Endothelial cell of umbilical vein (primary cell): ENCODE measurements at regions not wholly inside any gene's neighbourhood (a gene's known extent, or its start where the extent isn't known, plus 50 kb on each side); places are given as distances from the start of the nearest gene placed in this dataset.

Experiments
- BruUV-seq: library from RNA; stranded (reverse); fragments of 400-500 nt; replicated peaks from 2 replicates; lab custom pipeline; 2021; lab: Mats Ljungman, UMichigan
- CTCF ChIA-PET: fragments of 300-600, 350-600 bp; sonication (Branson Sonifier 250); formaldehyde crosslinking; loops from one replicate; lab custom pipeline; 2021; ENCODE audit warnings: antibody characterized with exemption, inconsistent platforms; lab: Charles Lee
- POLR2A ChIA-PET: fragments of 300-600, 350-600 bp; sonication (Branson Sonifier 250); formaldehyde crosslinking; loops from one replicate; lab custom pipeline; 2021; ENCODE audit warnings: antibody characterized with exemption, inconsistent platforms; lab: Charles Lee
- DNase-seq: peaks from one replicate; pipeline ENCODE4 v3.0.0-alpha.2; 2011; ENCODE audit warnings: low read depth, low spot score
- FAIRE-seq: peaks from 2 replicates; lab custom pipeline; 2011; peaks lifted over from hg19 to GRCh38; lab: Jason Lieb, UNC
- H2AFZ ChIP-seq: 2 replicates; pipeline ENCODE4 v1.6.0; 2012; ENCODE audit warnings: low read depth, low read length, control low read depth, inconsistent platforms
- H3K27ac ChIP-seq: 2 replicates; pipeline ENCODE4 v1.5.1; 2011; ENCODE audit warnings: low read depth, mild to moderate bottlenecking, control low read depth, low read length, moderate library complexity; ENCODE audit not compliant: insufficient read depth
- H3K27me3 ChIP-seq, 2 experiments: 2 replicates each; pipeline versions ENCODE4 v1.6.0 to v1.6.1; 2011; ENCODE audit warnings: low read length in 2 of 2, mixed read lengths in 1 of 2; ENCODE audit not compliant: control insufficient read depth in 2 of 2, insufficient read depth in 2 of 2
- H3K36me3 ChIP-seq, 2 experiments: 2 replicates in 1 of 2; 3 replicates in 1 of 2; pipeline ENCODE4 v1.5.1; 2011; ENCODE audit warnings: low read length in 2 of 2, mild to moderate bottlenecking in 1 of 2, moderate library complexity in 1 of 2; ENCODE audit not compliant: control insufficient read depth in 2 of 2, insufficient read depth in 2 of 2; ENCODE audit errors: extremely low read depth in 1 of 2
- H3K4me1 ChIP-seq: 3 replicates; pipeline ENCODE4 v1.5.1; 2011; ENCODE audit warnings: mild to moderate bottlenecking, low read length; ENCODE audit not compliant: control insufficient read depth, insufficient read depth; ENCODE audit errors: extremely low read depth
- H3K4me2 ChIP-seq: 2 replicates; pipeline ENCODE4 v1.6.1; 2011; ENCODE audit warnings: low read length, control low read depth, mixed read lengths; ENCODE audit not compliant: insufficient read depth
- H3K4me3 ChIP-seq, 3 experiments: fragments of 200-600 bp in 1 of 3; sonication (generic), shearing (Covaris generic) in 1 of 3; replicated peaks in 1 of 3; 2 replicates each; pipeline ENCODE4 v1.5.1; 2011 to 2016; ENCODE audit warnings: control low read depth in 3 of 3, low read length in 3 of 3, mild to moderate bottlenecking in 2 of 3, inconsistent platforms in 1 of 3, low read depth in 1 of 3, moderate library complexity in 1 of 3; ENCODE audit not compliant: insufficient read depth in 1 of 3
- H3K79me2 ChIP-seq: 2 replicates; pipeline ENCODE4 v1.6.0; 2012; ENCODE audit warnings: low read length, inconsistent platforms; ENCODE audit not compliant: control insufficient read depth, insufficient read depth
- H3K9ac ChIP-seq: replicated peaks from 2 replicates; pipeline ENCODE3; 2011; ENCODE audit warnings: low read length, control low read depth; ENCODE audit not compliant: insufficient read depth; ENCODE audit errors: extremely low read depth
- H3K9me1 ChIP-seq: replicated peaks from 3 replicates; pipeline ENCODE4 v1.6.0; 2011; ENCODE audit warnings: mild to moderate bottlenecking, low read length; ENCODE audit not compliant: control insufficient read depth, insufficient read depth; ENCODE audit errors: extremely low read depth
- H3K9me3 ChIP-seq: replicated peaks from 2 replicates; pipeline ENCODE4 v1.5.1; 2012; ENCODE audit warnings: low read length, inconsistent platforms; ENCODE audit not compliant: control insufficient read depth, insufficient read depth
- H4K20me1 ChIP-seq: replicated peaks from 2 replicates; pipeline ENCODE3; 2011; ENCODE audit warnings: mild to moderate bottlenecking, low read length; ENCODE audit not compliant: control insufficient read depth, insufficient read depth; ENCODE audit errors: extremely low read depth
- CTCF ChIP-seq, 2 donors: IDR thresholded peaks; 1 replicate in 1 of 2; 2 replicates in 1 of 2; pipeline ENCODE4 v1.5.1; 2011; ENCODE audit warnings: low read length in 2 of 2, mild to moderate bottlenecking in 2 of 2, moderate library complexity in 2 of 2, control low read depth in 1 of 2, inconsistent platforms in 1 of 2, low read depth in 1 of 2; ENCODE audit not compliant: insufficient read depth in 1 of 2; ENCODE audit errors: extremely low read depth in 1 of 2
- EZH2 ChIP-seq: IDR thresholded peaks from 2 replicates; pipeline ENCODE4 v1.6.1; 2012; ENCODE audit warnings: borderline replicate concordance, low read depth, mild to moderate bottlenecking, moderate library complexity, low read length, inconsistent platforms; ENCODE audit not compliant: severe bottlenecking
- FOS ChIP-seq: IDR thresholded peaks from 2 replicates; pipeline ENCODE4 v1.6.1; 2011; ENCODE audit warnings: mild to moderate bottlenecking, low read length, moderate library complexity, borderline replicate concordance; ENCODE audit not compliant: insufficient read depth
- GATA2 ChIP-seq: IDR thresholded peaks from 2 replicates; pipeline ENCODE4 v1.7.0; 2011; ENCODE audit warnings: low read depth, mild to moderate bottlenecking, moderate library complexity, mixed read lengths, low read length; ENCODE audit not compliant: insufficient read length, insufficient read depth
- JUN ChIP-seq: IDR thresholded peaks from 2 replicates; pipeline ENCODE4 v1.6.1; 2011; ENCODE audit warnings: borderline replicate concordance, low read depth; ENCODE audit not compliant: insufficient read length, insufficient read depth
- MYC ChIP-seq: IDR thresholded peaks from one replicate; pipeline ENCODE4 v1.6.1; 2011; ENCODE audit warnings: mild to moderate bottlenecking, low read depth, low read length
- POLR2A ChIP-seq: IDR thresholded peaks from 2 replicates; pipeline ENCODE4 v1.6.1; 2012; ENCODE audit warnings: low read depth, mild to moderate bottlenecking, control low read depth, low read length
- POLR2AphosphoS5 ChIP-seq: IDR thresholded peaks from 2 replicates; pipeline ENCODE4 v1.6.1; 2012; ENCODE audit warnings: low read depth, mild to moderate bottlenecking, control low read depth, low read length, moderate library complexity; ENCODE audit not compliant: insufficient read depth
- dilution Hi-C: fragments of 300-500 bp; cut with MboI; formaldehyde crosslinking; loops from one replicate; pipeline ENCODE4 v1.15.0; 2019; ENCODE audit warnings: low sequenced_read_pairs; ENCODE audit not compliant: extremely low pct_ligation_motif_present
- intact Hi-C: fragments of 100-400 bp; cut with micrococcal nuclease; formaldehyde crosslinking; loops from one replicate; pipeline ENCODE4 v1.10.0; 2022
- TF ChIP-seq, protein P1 (sequence below): IDR thresholded peaks from 2 replicates; pipeline ENCODE4 v1.6.1; 2011; ENCODE audit not compliant: insufficient read depth, insufficient read length

GRCh38 chr13:100827489-100828176, 153.0 kb upstream of the TMTC4 start:
- FAIRE-seq (no peak), DNase-seq (no peak)
- CTCF ChIA-PET = interaction anchor here (1.0 to 1.4 kb wide), 3 partner anchors 9 to 255 kb away, joined by 3 read pairs; no protein-coding TSS in a partner anchor
- H3K36me3 ChIP-seq = no peaks in the 10 kb centered on the region
- no peak overlapping the region for H2AFZ ChIP-seq
- H3K27ac ChIP-seq = no peak overlapping the region
- POLR2A ChIA-PET = no interaction called here
- TF ChIP-seq, protein P1, sequence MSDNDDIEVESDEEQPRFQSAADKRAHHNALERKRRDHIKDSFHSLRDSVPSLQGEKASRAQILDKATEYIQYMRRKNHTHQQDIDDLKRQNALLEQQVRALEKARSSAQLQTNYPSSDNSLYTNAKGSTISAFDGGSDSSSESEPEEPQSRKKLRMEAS = no peak
- no peak for TF ChIP-seq POLR2AphosphoS5
- no peak for TF ChIP-seq CTCF (IDR thresholded peaks at IDR 0.05; ENCODE audit: extremely low read depth in 1 of 2, insufficient read depth in 1 of 2, low read depth in 1 of 2, low read length in 2 of 2)
- no peak for TF ChIP-seq GATA2
- no peak for TF ChIP-seq JUN
- TF ChIP-seq EZH2 = no peak
- no peak for TF ChIP-seq FOS
- TF ChIP-seq MYC = no peak
- no peak for TF ChIP-seq POLR2A
- dilution Hi-C loops (no loop called here), intact Hi-C loops (no loop called here)
- H3K27me3 ChIP-seq = no peaks in the 10 kb centered on the region
- H3K9ac ChIP-seq = no peak overlapping the region
- no peaks in the 10 kb centered on the region for H3K4me1 ChIP-seq
- no peaks in the 10 kb centered on the region for H3K9me3 ChIP-seq
- H3K4me2 ChIP-seq = no peak overlapping the region
- no TSS peak for BruUV-seq
- no peaks in the 10 kb centered on the region for H4K20me1 ChIP-seq
- no peak overlapping the region for H3K4me3 ChIP-seq
- H3K9me1 ChIP-seq = no peaks in the 10 kb centered on the region
- no peaks in the 10 kb centered on the region for H3K79me2 ChIP-seq
